ENCODE measurements at regions not wholly inside any gene's neighbourhood (a gene's known extent, or its start where the extent isn't known, plus 50 kb on each side); places are given as distances from the start of the nearest gene placed in this dataset.
"Not testable (repeated sequence)": the region's sequence is repeated elsewhere in the genome, so short reads cannot be mapped to it uniquely, and the experiment has no call there.

DNA sequence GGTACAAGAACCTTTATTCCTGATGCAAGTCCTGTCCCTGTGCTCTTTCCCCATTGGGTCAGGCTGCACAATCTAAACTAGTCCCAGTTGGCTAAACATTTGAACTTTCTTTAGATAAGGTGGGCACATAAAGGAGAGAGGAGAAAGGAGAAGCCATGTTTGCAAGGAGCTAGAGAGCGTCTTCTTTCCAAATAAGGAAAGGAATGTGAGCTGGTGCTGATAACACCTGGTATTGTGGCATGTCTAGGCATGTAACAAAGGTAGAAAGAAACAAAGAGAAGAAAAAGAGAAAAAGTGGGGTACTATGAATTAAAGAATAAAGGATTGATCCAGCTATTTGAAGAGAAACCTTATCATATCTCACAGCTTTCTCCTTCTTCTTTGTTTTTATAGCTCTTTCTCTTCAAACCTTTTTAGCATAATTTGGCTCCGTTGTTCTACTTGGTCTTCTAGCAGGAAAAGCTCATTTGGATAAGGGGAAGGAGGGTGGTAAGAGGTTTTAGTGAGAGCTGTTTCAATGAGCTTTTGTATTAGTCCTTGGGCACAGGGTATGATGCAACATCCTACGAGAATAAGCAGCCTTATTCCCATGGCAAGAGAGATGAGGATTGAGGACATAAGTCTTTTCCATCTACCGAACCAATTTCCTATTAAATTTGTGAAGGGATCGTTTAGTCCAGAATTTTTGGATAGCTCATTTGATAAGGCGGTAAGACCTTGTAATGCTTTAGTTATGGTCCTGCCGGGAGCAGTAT, 415.5 kb upstream of the MAN1A1 start:
- in situ Hi-C loops (cut with HindIII; ENCODE audit: low sequenced_read_pairs), result no loop called here
- TF ChIP-seq, protein P1, sequence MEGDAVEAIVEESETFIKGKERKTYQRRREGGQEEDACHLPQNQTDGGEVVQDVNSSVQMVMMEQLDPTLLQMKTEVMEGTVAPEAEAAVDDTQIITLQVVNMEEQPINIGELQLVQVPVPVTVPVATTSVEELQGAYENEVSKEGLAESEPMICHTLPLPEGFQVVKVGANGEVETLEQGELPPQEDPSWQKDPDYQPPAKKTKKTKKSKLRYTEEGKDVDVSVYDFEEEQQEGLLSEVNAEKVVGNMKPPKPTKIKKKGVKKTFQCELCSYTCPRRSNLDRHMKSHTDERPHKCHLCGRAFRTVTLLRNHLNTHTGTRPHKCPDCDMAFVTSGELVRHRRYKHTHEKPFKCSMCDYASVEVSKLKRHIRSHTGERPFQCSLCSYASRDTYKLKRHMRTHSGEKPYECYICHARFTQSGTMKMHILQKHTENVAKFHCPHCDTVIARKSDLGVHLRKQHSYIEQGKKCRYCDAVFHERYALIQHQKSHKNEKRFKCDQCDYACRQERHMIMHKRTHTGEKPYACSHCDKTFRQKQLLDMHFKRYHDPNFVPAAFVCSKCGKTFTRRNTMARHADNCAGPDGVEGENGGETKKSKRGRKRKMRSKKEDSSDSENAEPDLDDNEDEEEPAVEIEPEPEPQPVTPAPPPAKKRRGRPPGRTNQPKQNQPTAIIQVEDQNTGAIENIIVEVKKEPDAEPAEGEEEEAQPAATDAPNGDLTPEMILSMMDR (IDR thresholded peaks at IDR 0.05; ENCODE audit: low read depth, low read length, missing control alignments), result no peak
- no peak overlapping the region for H3K4me3 ChIP-seq (ENCODE audit: low read depth, low read length)
- no peak for DNase-seq (ENCODE audit: low read depth)

DNA sequence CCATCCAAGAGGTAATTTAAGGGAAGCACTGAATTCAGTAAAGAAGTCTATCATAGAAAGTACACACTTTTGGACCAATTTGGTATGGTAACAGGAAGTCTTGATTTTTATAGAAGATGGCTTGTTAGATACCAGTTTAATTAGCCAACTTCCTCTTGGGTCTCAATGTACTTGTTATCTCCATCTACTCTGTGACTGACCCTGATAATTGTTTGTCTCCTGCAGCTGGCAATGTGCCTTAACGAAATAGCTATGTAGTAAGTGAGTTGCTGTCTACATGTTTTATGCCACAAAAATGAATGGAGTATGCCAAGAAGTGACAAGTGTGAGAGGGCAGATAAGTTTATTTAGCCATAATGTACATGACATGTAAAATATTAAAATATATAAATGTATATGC, 410.5 kb upstream of the MAN1A1 start:
- no peak for DNase-seq (ENCODE audit: low read depth)
- in situ Hi-C loops (cut with HindIII; ENCODE audit: low sequenced_read_pairs), result no loop called here
- TF ChIP-seq, protein P1 (IDR thresholded peaks at IDR 0.05; ENCODE audit: low read depth, low read length, missing control alignments), result no peak
- no peak overlapping the region for H3K4me3 ChIP-seq (ENCODE audit: low read depth, low read length)

DNA sequence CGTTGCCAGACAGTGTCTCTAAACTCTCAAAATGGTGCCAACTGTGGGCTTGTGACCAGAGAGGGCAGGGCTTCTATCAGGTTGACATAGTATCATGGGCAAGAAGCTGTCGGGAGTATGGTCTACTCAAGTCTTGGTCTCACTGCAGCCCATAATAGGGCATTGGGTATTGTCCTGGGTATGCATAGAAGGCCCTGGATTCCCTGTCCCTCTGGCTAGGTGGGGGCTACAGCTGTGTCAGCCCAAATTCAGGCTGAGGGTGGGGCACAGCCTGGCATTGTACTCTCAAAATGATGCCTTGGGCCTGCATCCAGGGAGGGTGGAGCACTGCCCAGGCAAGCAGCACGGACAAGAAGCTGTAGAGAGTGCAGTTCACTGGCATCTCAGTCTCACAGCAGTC, 408.8 kb upstream of the MAN1A1 start:
- in situ Hi-C loops (cut with HindIII; ENCODE audit: low sequenced_read_pairs), result no loop called here
- DNase-seq (ENCODE audit: low read depth), result no peak
- no peak overlapping the region for H3K4me3 ChIP-seq (ENCODE audit: low read depth, low read length)
- TF ChIP-seq, protein P1 (IDR thresholded peaks at IDR 0.05; ENCODE audit: low read depth, low read length, missing control alignments), result no peak

DNA sequence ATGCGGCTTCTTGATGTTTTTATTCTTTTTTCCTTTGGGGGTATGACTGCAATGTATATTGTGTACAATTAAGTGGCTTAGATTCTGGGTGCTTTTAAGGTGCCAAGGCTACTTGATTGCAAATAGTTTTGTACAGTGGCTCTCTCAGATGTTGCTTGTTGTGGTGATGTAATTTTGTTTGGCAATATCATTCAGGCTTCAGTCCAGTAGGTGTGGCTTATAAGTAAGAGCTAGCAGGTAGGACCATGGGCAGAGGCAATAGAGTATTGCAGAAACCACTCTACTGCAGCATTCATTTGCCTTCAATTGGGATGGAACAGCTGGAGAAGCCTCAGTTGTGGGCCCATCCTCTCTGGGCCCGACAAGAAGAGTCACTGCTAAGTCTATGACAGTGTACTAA, 407.9 kb upstream of the MAN1A1 start:
- DNase-seq (ENCODE audit: low read depth), result no peak
- TF ChIP-seq, protein P1 (IDR thresholded peaks at IDR 0.05; ENCODE audit: low read depth, low read length, missing control alignments), result no peak
- H3K4me3 ChIP-seq (ENCODE audit: low read depth, low read length), result no peak overlapping the region
- in situ Hi-C loops (cut with HindIII; ENCODE audit: low sequenced_read_pairs), result no loop called here

DNA sequence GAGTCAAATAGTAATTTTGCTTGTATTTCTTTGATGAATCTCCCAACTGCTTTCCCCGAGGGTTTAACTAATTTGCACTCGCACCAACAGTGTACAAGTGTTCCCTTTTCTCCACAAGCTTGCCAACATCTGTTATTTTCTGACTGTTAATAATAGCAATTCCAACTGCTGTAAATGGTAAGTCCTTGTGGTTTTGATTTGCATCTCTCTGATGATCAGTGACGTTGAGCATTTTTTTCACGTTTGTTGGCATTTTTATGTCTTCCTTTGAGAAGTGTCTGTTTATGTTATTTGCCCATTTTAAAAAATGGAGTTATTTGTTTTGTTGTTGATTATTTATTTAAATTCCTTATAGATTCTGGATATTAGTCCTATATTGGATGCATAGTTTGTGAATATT, 399.8 kb upstream of the MAN1A1 start:
- in situ Hi-C loops (cut with HindIII; ENCODE audit: low sequenced_read_pairs), result no loop called here
- H3K4me3 ChIP-seq (ENCODE audit: low read depth, low read length), result no peak overlapping the region
- TF ChIP-seq, protein P1 (IDR thresholded peaks at IDR 0.05; ENCODE audit: low read depth, low read length, missing control alignments), result no peak
- no peak for DNase-seq (ENCODE audit: low read depth)

DNA sequence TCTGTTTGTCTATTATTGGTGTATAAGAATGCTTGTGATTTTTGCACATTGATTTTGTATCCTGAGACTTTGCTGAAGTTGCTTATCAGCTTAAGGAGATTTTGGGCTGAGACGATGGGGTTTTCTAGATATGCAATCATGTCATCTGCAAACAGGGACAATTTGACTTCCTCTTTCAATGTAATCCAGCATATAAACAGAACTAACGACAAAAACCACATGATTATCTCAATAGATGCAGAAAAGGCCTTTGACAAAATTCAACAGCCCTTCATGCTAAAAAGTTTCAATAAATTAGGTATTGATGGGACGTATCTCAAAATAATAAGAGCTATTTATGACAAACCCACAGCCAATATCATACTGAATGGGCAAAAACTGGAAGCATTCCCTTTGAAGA, 399.0 kb upstream of the MAN1A1 start:
- H3K4me3 ChIP-seq (ENCODE audit: low read depth, low read length); in situ Hi-C loops (cut with HindIII; ENCODE audit: low sequenced_read_pairs); DNase-seq (ENCODE audit: low read depth): not testable (repeated sequence)

DNA sequence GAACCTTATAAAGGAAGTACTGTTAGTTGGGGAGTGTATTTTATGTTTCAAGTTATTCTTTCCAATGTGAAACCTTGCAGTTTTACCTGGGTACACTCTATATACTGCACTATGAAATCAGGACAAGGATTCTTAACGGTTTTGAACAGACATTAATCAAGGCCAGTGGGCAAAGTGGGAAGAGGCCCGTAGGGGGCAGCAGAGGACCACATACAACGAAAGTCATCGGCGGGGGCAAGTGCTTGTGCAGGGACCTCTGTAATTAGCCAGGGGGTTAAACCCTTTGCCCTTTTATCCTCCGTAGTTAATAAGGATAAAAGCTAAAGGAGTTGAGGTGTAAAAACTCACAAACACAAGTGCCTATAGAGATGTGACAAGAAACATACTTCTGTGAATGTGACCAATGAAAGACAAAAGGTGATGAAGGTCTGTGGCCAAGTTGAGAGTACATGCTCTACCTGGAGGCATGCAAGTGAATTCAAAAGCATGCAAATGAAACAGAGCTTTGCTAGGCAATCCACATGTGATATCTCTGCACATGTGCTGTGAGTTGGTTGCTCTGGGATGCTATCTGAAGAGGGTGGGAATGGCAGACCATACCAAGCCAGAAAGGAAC, 392.7 kb upstream of the MAN1A1 start:
- DNase-seq (ENCODE audit: low read depth), result peak; percentile 19
- in situ Hi-C loops (cut with HindIII; ENCODE audit: low sequenced_read_pairs), result no loop called here
- TF ChIP-seq, protein P1 (IDR thresholded peaks at IDR 0.05; ENCODE audit: low read depth, low read length, missing control alignments), result peak; percentile 85
- H3K4me3 ChIP-seq (ENCODE audit: low read depth, low read length), result no peak overlapping the region
